Panc1 (cell line): ENCODE measurements at regions not wholly inside any gene's neighbourhood (a gene's known extent, or its start where the extent isn't known, plus 50 kb on each side); places are given as distances from the start of the nearest gene placed in this dataset.

Experiments
- POLR2AphosphoS5 ChIP-seq: IDR thresholded peaks from 2 replicates; pipeline ENCODE4 v1.6.1; 2012; ENCODE audit warnings: mild to moderate bottlenecking, low read depth, low read length, moderate library complexity
- SIN3A ChIP-seq: IDR thresholded peaks from 2 replicates; pipeline ENCODE4 v1.6.1; 2012; ENCODE audit warnings: low read depth, mild to moderate bottlenecking, low read length, moderate library complexity, borderline replicate concordance; ENCODE audit not compliant: insufficient read depth
- TCF7L2 ChIP-seq: IDR thresholded peaks from 2 replicates; pipeline ENCODE4 v1.6.1; 2011; ENCODE audit warnings: mild to moderate bottlenecking, low read depth, low read length, inconsistent platforms
- TF ChIP-seq, protein P1 (sequence below): fragments of 450-650 bp; IDR thresholded peaks from 2 replicates; pipeline ENCODE4 v1.5.1; 2017; ENCODE audit warnings: mild to moderate bottlenecking
- TF ChIP-seq, protein P2 (sequence below), 2 experiments: IDR thresholded peaks; 2 replicates each; pipeline ENCODE4 v1.6.1; 2011 to 2012; ENCODE audit warnings: low read depth in 2 of 2, control low read depth in 1 of 2, low read length in 1 of 2, mild to moderate bottlenecking in 1 of 2, moderate library complexity in 1 of 2; ENCODE audit not compliant: insufficient read depth in 1 of 2

DNA sequence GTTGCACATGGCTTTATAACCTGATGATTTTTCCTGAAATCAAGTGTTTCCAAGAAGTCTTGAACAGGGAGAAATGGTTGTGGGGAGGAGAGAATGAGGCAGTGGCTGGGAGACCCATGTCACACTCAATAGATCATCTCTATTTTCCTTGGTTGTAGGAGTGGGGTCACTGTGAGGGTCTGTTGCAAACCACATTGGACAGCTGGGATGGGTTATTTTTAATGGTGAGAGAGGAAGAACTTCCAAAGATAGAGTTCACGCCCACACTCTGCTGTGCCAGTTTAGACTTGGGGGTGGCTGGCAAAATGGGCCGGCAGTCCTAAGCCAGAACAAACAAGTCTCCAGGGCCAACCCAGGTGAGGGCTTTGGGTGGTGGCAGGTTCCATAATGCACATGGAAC, 196.2 kb upstream of the ADRA1D start:
- no peak for TF ChIP-seq POLR2AphosphoS5
- TF ChIP-seq, protein P1, sequence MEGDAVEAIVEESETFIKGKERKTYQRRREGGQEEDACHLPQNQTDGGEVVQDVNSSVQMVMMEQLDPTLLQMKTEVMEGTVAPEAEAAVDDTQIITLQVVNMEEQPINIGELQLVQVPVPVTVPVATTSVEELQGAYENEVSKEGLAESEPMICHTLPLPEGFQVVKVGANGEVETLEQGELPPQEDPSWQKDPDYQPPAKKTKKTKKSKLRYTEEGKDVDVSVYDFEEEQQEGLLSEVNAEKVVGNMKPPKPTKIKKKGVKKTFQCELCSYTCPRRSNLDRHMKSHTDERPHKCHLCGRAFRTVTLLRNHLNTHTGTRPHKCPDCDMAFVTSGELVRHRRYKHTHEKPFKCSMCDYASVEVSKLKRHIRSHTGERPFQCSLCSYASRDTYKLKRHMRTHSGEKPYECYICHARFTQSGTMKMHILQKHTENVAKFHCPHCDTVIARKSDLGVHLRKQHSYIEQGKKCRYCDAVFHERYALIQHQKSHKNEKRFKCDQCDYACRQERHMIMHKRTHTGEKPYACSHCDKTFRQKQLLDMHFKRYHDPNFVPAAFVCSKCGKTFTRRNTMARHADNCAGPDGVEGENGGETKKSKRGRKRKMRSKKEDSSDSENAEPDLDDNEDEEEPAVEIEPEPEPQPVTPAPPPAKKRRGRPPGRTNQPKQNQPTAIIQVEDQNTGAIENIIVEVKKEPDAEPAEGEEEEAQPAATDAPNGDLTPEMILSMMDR: no peak
- TF ChIP-seq SIN3A: no peak
- no peak for TF ChIP-seq TCF7L2
- TF ChIP-seq, protein P2, sequence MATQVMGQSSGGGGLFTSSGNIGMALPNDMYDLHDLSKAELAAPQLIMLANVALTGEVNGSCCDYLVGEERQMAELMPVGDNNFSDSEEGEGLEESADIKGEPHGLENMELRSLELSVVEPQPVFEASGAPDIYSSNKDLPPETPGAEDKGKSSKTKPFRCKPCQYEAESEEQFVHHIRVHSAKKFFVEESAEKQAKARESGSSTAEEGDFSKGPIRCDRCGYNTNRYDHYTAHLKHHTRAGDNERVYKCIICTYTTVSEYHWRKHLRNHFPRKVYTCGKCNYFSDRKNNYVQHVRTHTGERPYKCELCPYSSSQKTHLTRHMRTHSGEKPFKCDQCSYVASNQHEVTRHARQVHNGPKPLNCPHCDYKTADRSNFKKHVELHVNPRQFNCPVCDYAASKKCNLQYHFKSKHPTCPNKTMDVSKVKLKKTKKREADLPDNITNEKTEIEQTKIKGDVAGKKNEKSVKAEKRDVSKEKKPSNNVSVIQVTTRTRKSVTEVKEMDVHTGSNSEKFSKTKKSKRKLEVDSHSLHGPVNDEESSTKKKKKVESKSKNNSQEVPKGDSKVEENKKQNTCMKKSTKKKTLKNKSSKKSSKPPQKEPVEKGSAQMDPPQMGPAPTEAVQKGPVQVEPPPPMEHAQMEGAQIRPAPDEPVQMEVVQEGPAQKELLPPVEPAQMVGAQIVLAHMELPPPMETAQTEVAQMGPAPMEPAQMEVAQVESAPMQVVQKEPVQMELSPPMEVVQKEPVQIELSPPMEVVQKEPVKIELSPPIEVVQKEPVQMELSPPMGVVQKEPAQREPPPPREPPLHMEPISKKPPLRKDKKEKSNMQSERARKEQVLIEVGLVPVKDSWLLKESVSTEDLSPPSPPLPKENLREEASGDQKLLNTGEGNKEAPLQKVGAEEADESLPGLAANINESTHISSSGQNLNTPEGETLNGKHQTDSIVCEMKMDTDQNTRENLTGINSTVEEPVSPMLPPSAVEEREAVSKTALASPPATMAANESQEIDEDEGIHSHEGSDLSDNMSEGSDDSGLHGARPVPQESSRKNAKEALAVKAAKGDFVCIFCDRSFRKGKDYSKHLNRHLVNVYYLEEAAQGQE (IDR thresholded peaks at IDR 0.05; ENCODE audit: insufficient read depth in 1 of 2, low read depth in 2 of 2, low read length in 1 of 2): no peak
